ENCODE measurements at regions not wholly inside any gene's neighbourhood (a gene's known extent, or its start where the extent isn't known, plus 50 kb on each side); places are given as distances from the start of the nearest gene placed in this dataset.

- H3K27me3 ChIP-seq (ENCODE audit: control insufficient read depth, low read length): no peaks in the 10 kb centered on the region
- TF ChIP-seq CTCF (IDR thresholded peaks at IDR 0.05; ENCODE audit: low read depth, low read length, poor library complexity, severe bottlenecking): no peak
- TF ChIP-seq EZH2phosphoT487 (IDR thresholded peaks at IDR 0.05; ENCODE audit: borderline replicate concordance, low read length): no peak
- no peaks in the 10 kb centered on the region for H3K9me2 ChIP-seq (replicated peaks; ENCODE audit: control insufficient read depth, low read length)
- no peak overlapping the region for H3K27ac ChIP-seq (ENCODE audit: low read depth, low read length)
- H3K36me3 ChIP-seq (ENCODE audit: control insufficient read depth, low read length): no peaks in the 10 kb centered on the region
- H3K79me2 ChIP-seq (ENCODE audit: control insufficient read depth, low read length): no peaks in the 10 kb centered on the region
- no peak overlapping the region for H3K4me2 ChIP-seq (ENCODE audit: low read length)
- H3K9me3 ChIP-seq (ENCODE audit: control insufficient read depth, insufficient read depth, low read length): no peaks in the 10 kb centered on the region
- peaks cover 23% of the 10 kb centered on the region for H3K4me1 ChIP-seq (ENCODE audit: control insufficient read depth, low read length)
- H4K20me1 ChIP-seq (ENCODE audit: control insufficient read depth, insufficient read depth, low read depth, low read length): no peaks in the 10 kb centered on the region
- no peaks in the 10 kb centered on the region for H3F3A ChIP-seq (ENCODE audit: control insufficient read depth, insufficient read depth)
- H3K4me3 ChIP-seq (ENCODE audit: low read length): no peak overlapping the region
These were observed 87.0 kb upstream of the RUNX1 start for GRCh38 chr21:35136106-35136505.

DNA sequence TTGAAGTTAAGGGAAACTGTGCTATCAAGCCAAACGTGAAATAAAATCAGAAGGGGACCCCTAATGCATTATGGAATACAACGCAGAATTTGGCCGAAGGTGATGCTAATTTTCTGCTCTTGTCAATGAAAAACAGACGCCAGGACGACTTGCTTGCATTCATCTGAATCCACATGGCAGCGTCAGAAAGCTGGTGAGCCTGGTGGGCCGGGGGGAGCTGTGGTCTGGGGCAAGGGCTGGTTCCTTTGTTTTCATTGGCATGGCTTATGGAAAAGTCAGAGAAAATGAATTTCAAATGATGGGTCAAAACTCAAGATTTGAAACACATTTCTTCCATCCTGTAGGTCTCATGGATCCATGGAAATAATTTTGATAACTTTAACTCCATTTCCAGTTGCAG, 86.4 kb upstream of the RUNX1 start:
- no peaks in the 10 kb centered on the region for H3K36me3 ChIP-seq (ENCODE audit: control insufficient read depth, low read length)
- H3K9me3 ChIP-seq (ENCODE audit: control insufficient read depth, insufficient read depth, low read length): 0 out of 2 replicates have a peak, but pooled peaks cover 3% of the 10 kb centered on the region
- H4K20me1 ChIP-seq (ENCODE audit: control insufficient read depth, insufficient read depth, low read depth, low read length): no peaks in the 10 kb centered on the region
- no peaks in the 10 kb centered on the region for H3F3A ChIP-seq (ENCODE audit: control insufficient read depth, insufficient read depth)
- no peaks in the 10 kb centered on the region for H3K9me2 ChIP-seq (replicated peaks; ENCODE audit: control insufficient read depth, low read length)
- no peak overlapping the region for H3K27ac ChIP-seq (ENCODE audit: low read depth, low read length)
- no peak overlapping the region for H3K4me3 ChIP-seq (ENCODE audit: low read length)
- H3K4me1 ChIP-seq (ENCODE audit: control insufficient read depth, low read length): peaks cover 23% of the 10 kb centered on the region
- TF ChIP-seq CTCF (IDR thresholded peaks at IDR 0.05; ENCODE audit: low read depth, low read length, poor library complexity, severe bottlenecking): no peak
- no peak for TF ChIP-seq EZH2phosphoT487 (IDR thresholded peaks at IDR 0.05; ENCODE audit: borderline replicate concordance, low read length)
- H3K79me2 ChIP-seq (ENCODE audit: control insufficient read depth, low read length): no peaks in the 10 kb centered on the region
- no peaks in the 10 kb centered on the region for H3K27me3 ChIP-seq (ENCODE audit: control insufficient read depth, low read length)
- H3K4me2 ChIP-seq (ENCODE audit: low read length): no peak overlapping the region

DNA sequence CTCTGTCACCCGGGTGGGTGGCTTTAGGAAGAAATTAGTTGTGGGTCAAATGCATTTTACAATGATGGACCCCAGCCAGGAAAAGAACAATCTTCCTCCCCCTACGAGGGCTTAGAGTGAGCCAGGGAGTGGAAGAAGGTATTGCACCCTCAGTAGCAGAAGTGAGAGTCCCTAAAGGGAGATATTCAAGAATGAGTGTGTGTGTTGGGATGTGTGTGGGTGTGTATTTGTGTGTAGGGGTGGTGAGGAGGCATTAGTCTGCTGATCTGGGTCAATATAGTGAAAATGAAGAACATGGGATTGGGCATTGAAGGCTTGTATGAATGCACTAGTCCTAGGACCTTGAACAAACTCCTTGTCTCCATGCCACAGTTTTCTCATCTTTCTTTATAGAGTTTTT, 85.2 kb upstream of the RUNX1 start:
- Histone ChIP-seq H3K36me3 (ENCODE audit: control insufficient read depth, low read length) (no peaks in the 10 kb centered on the region), H3K27ac (ENCODE audit: low read depth, low read length) (no peak overlapping the region), H3K4me3 (ENCODE audit: low read length) (no peak overlapping the region), H3K9me3 (ENCODE audit: control insufficient read depth, insufficient read depth, low read length) (peaks cover 12% of the 10 kb centered on the region; the same call in 1 of the 2 replicates), H3K79me2 (ENCODE audit: control insufficient read depth, low read length) (no peaks in the 10 kb centered on the region), H3F3A (ENCODE audit: control insufficient read depth, insufficient read depth) (no peaks in the 10 kb centered on the region), H3K27me3 (ENCODE audit: control insufficient read depth, low read length) (no peaks in the 10 kb centered on the region), H3K9me2 (replicated peaks; ENCODE audit: control insufficient read depth, low read length) (no peaks in the 10 kb centered on the region), H4K20me1 (ENCODE audit: control insufficient read depth, insufficient read depth, low read depth, low read length) (no peaks in the 10 kb centered on the region), H3K4me2 (ENCODE audit: low read length) (no peak overlapping the region), H3K4me1 (ENCODE audit: control insufficient read depth, low read length) (peaks cover 20% of the 10 kb centered on the region)
- no peak for TF ChIP-seq CTCF (IDR thresholded peaks at IDR 0.05; ENCODE audit: low read depth, low read length, poor library complexity, severe bottlenecking)
- no peak for TF ChIP-seq EZH2phosphoT487 (IDR thresholded peaks at IDR 0.05; ENCODE audit: borderline replicate concordance, low read length)

DNA sequence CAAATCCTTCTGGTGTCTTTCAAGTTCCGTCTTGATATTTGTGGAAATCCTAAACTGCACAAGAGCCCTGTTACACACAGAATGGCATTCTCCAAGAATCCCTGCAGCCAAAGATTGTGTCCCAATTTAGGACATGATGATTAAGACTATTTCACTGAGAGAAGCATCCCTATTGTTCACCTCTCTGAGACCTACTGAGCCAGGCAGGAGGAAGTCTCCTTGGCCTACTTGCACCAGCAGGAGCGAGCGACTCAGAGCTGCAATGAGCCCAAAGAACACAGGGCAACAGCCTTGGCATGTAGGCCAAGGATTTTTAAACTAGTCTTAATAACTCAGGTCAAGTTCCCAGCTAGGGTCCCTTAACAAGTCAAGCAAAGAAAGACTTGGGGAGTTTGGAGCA, 79.4 kb upstream of the RUNX1 start:
- Histone ChIP-seq H3K9me2 (replicated peaks; ENCODE audit: control insufficient read depth, low read length) (no peaks in the 10 kb centered on the region), H3K4me3 (ENCODE audit: low read length) (no peak overlapping the region), H4K20me1 (ENCODE audit: control insufficient read depth, insufficient read depth, low read depth, low read length) (no peaks in the 10 kb centered on the region), H3K36me3 (ENCODE audit: control insufficient read depth, low read length) (no peaks in the 10 kb centered on the region), H3K4me1 (ENCODE audit: control insufficient read depth, low read length) (no peaks in the 10 kb centered on the region), H3K9me3 (ENCODE audit: control insufficient read depth, insufficient read depth, low read length) (peaks cover 17% of the 10 kb centered on the region; the same call in 1 of the 2 replicates), H3K79me2 (ENCODE audit: control insufficient read depth, low read length) (no peaks in the 10 kb centered on the region), H3K27ac (ENCODE audit: low read depth, low read length) (no peak overlapping the region), H3K27me3 (ENCODE audit: control insufficient read depth, low read length) (no peaks in the 10 kb centered on the region), H3K4me2 (ENCODE audit: low read length) (no peak overlapping the region), H3F3A (ENCODE audit: control insufficient read depth, insufficient read depth) (no peaks in the 10 kb centered on the region)
- no peak for TF ChIP-seq EZH2phosphoT487 (IDR thresholded peaks at IDR 0.05; ENCODE audit: borderline replicate concordance, low read length)
- no peak for TF ChIP-seq CTCF (IDR thresholded peaks at IDR 0.05; ENCODE audit: low read depth, low read length, poor library complexity, severe bottlenecking)

All from DOHH2 (cell line).